Liver (tissue), 8 donors: ENCODE measurements at regions not wholly inside any gene's neighbourhood (a gene's known extent, or its start where the extent isn't known, plus 50 kb on each side); places are given as distances from the start of the nearest gene placed in this dataset.

Experiments
- DNase-seq: peaks from one replicate; pipeline ENCODE4 v3.0.0-alpha.2; 2017; ENCODE audit warnings: low spot score
- H3K27ac ChIP-seq, 2 donors: one replicate each; pipeline ENCODE4 v1.7.0; 2013; ENCODE audit warnings: inconsistent platforms in 2 of 2, low read length in 2 of 2, control low read depth in 1 of 2, low read depth in 1 of 2, mild to moderate bottlenecking in 1 of 2
- H3K27me3 ChIP-seq, 4 donors: one replicate each; pipeline versions ENCODE4 v1.6.1 to v1.7.0; 2013; ENCODE audit warnings: low read length in 3 of 4, inconsistent platforms in 1 of 4, mild to moderate bottlenecking in 1 of 4, moderate library complexity in 1 of 4; ENCODE audit not compliant: control insufficient read depth in 4 of 4, insufficient read depth in 4 of 4
- H3K36me3 ChIP-seq, 4 donors: one replicate each; pipeline versions ENCODE4 v1.6.1 to v1.7.0; 2013; ENCODE audit warnings: low read length in 3 of 4, mild to moderate bottlenecking in 3 of 4, low read depth in 1 of 4, moderate library complexity in 1 of 4; ENCODE audit not compliant: control insufficient read depth in 4 of 4, insufficient read depth in 3 of 4
- H3K4me1 ChIP-seq, 4 donors: one replicate each; pipeline versions ENCODE4 v1.6.1 to v1.7.0; 2013; ENCODE audit warnings: low read length in 3 of 4, mild to moderate bottlenecking in 3 of 4, moderate library complexity in 1 of 4; ENCODE audit not compliant: control insufficient read depth in 4 of 4, insufficient read depth in 4 of 4
- H3K4me3 ChIP-seq, 3 donors: one replicate each; pipeline versions ENCODE4 v1.6.1 to v1.7.0; 2013; ENCODE audit warnings: low read length in 3 of 3, control low read depth in 1 of 3, low read depth in 1 of 3, mild to moderate bottlenecking in 1 of 3
- H3K9ac ChIP-seq, 2 donors: one replicate each; pipeline ENCODE4 v1.7.0; 2013; ENCODE audit warnings: low read length in 2 of 2, mild to moderate bottlenecking in 2 of 2, moderate library complexity in 2 of 2, control low read depth in 1 of 2, low read depth in 1 of 2
- H3K9me3 ChIP-seq, 4 donors: one replicate each; pipeline versions ENCODE4 v1.6.1 to v1.7.0; 2013; ENCODE audit warnings: low read length in 3 of 4; ENCODE audit not compliant: control insufficient read depth in 4 of 4
- EGR1 ChIP-seq, 2 donors: IDR thresholded peaks; 2 replicates each; pipeline ENCODE4 v1.6.1; 2016 to 2018; ENCODE audit warnings: antibody characterized with exemption in 2 of 2, low read depth in 2 of 2
- FOXA1 ChIP-seq: IDR thresholded peaks from 2 replicates; pipeline ENCODE4 v1.6.1; 2016; ENCODE audit warnings: antibody characterized with exemption
- FOXA2 ChIP-seq: IDR thresholded peaks from 2 replicates; pipeline ENCODE4 v1.6.1; 2016; ENCODE audit warnings: antibody characterized with exemption
- GABPA ChIP-seq, 2 donors: IDR thresholded peaks in 1 of 2; conservative IDR thresholded peaks in 1 of 2; 2 replicates each; pipeline ENCODE4 v1.6.1; 2016; ENCODE audit warnings: antibody characterized with exemption in 2 of 2, mild to moderate bottlenecking in 1 of 2, moderate library complexity in 1 of 2
- HNF4A ChIP-seq, 2 donors: conservative IDR thresholded peaks; 2 replicates each; pipeline ENCODE4 v1.6.1; 2016; ENCODE audit warnings: antibody characterized with exemption in 2 of 2, mild to moderate bottlenecking in 2 of 2
- HNF4G ChIP-seq: IDR thresholded peaks from 2 replicates; pipeline ENCODE4 v1.6.1; 2016; ENCODE audit warnings: antibody characterized with exemption
- JUND ChIP-seq, 2 donors: IDR thresholded peaks; 2 replicates each; pipeline ENCODE4 v1.6.1; 2016; ENCODE audit warnings: antibody characterized with exemption in 2 of 2
- NR2F2 ChIP-seq: IDR thresholded peaks from 2 replicates; pipeline ENCODE4 v1.6.1; 2016; ENCODE audit warnings: antibody characterized with exemption
- RAD21 ChIP-seq, 2 donors: IDR thresholded peaks; 2 replicates each; pipeline ENCODE4 v1.6.1; 2016; ENCODE audit warnings: antibody characterized with exemption in 2 of 2, mild to moderate bottlenecking in 2 of 2
- RXRA ChIP-seq, 2 donors: IDR thresholded peaks; 2 replicates each; pipeline ENCODE4 v1.6.1; 2017 to 2018; ENCODE audit warnings: antibody characterized with exemption in 2 of 2, mild to moderate bottlenecking in 1 of 2
- SP1 ChIP-seq: IDR thresholded peaks from 2 replicates; pipeline ENCODE4 v1.6.1; 2018; ENCODE audit warnings: antibody characterized with exemption, mild to moderate bottlenecking
- TAF1 ChIP-seq: conservative IDR thresholded peaks from 2 replicates; pipeline ENCODE4 v1.6.1; 2016; ENCODE audit warnings: antibody characterized with exemption, mild to moderate bottlenecking
- YY1 ChIP-seq: IDR thresholded peaks from 2 replicates; pipeline ENCODE4 v1.6.1; 2016; ENCODE audit warnings: antibody characterized with exemption, mild to moderate bottlenecking
- WGBS: extraction: QIAGEN DNeasy Blood & Tissue Kit; methylation state at CpG from one replicate; pipeline ENCODE4 v1.1.7; 2013; 5-methylcytosine and 5-hydroxymethylcytosine counted together
- TF ChIP-seq, protein P1 (sequence below): IDR thresholded peaks from 2 replicates; pipeline ENCODE4 v1.6.1; 2016; ENCODE audit warnings: antibody characterized with exemption
- TF ChIP-seq, protein P2 (sequence below): IDR thresholded peaks from 2 replicates; pipeline ENCODE4 v1.6.1; 2016; ENCODE audit warnings: antibody characterized with exemption, mild to moderate bottlenecking
- TF ChIP-seq, protein P3 (sequence below): IDR thresholded peaks from 2 replicates; pipeline ENCODE4 v1.6.1; 2016; ENCODE audit warnings: antibody characterized with exemption
- TF ChIP-seq, protein P4 (sequence below): fragments of 150-350 bp; IDR thresholded peaks from 2 replicates; pipeline ENCODE4 v1.5.1; 2017; ENCODE audit warnings: improper control_type of control experiment, low read depth, low read length; ENCODE audit not compliant: missing input control
- TF ChIP-seq, protein P5 (sequence below): IDR thresholded peaks from 2 replicates; pipeline ENCODE4 v1.6.1; 2016; ENCODE audit warnings: antibody characterized with exemption
- donor health status: healthy.
- donor health status: healthy.
- donor health status: healthy.
- donor health status: healthy.
- donor health status: healthy.

DNA sequence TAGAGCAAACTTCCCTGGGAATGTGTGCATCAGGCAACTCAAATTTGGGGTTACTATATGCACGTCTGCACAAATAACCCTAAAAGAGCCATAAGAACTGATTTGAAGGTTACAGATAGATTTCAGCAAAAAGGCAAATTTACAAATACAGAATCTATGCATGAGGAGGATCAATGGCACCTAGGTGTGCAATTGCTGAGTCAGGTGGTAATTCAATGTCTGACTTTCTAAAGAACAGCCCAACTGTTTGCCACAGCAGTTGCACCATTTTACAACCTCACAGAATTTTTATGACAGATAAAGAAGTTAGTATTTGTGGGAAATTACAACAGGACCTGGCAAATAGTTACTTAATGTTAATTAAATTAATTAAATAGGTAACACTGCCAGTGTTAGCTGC is 405.5 kb downstream of the TMEM114 start:
- DNase-seq, result no peak
- H3K4me1 ChIP-seq, result no peaks in the 10 kb centered on the region
- WGBS, result 68% methylated on average over 1 of the region's 1 CpG
- no peaks in the 10 kb centered on the region for H3K27me3 ChIP-seq
- H3K9ac ChIP-seq, result no peak overlapping the region
- TF ChIP-seq JUND (IDR thresholded peaks at IDR 0.05) (no peak), GABPA (IDR thresholded peaks at IDR 0.05 in 1 of 2, conservative IDR thresholded peaks at IDR 0.05 in 1 of 2) (no peak), YY1 (no peak), HNF4A (conservative IDR thresholded peaks at IDR 0.05) (no peak), FOXA1 (no peak), TAF1 (no peak), EGR1 (IDR thresholded peaks at IDR 0.05; ENCODE audit: low read depth in 2 of 2) (no peak), HNF4G (no peak), SP1 (no peak), RXRA (IDR thresholded peaks at IDR 0.05) (no peak), NR2F2 (no peak), FOXA2 (no peak), RAD21 (IDR thresholded peaks at IDR 0.05) (no peak)
- TF ChIP-seq, protein P1, sequence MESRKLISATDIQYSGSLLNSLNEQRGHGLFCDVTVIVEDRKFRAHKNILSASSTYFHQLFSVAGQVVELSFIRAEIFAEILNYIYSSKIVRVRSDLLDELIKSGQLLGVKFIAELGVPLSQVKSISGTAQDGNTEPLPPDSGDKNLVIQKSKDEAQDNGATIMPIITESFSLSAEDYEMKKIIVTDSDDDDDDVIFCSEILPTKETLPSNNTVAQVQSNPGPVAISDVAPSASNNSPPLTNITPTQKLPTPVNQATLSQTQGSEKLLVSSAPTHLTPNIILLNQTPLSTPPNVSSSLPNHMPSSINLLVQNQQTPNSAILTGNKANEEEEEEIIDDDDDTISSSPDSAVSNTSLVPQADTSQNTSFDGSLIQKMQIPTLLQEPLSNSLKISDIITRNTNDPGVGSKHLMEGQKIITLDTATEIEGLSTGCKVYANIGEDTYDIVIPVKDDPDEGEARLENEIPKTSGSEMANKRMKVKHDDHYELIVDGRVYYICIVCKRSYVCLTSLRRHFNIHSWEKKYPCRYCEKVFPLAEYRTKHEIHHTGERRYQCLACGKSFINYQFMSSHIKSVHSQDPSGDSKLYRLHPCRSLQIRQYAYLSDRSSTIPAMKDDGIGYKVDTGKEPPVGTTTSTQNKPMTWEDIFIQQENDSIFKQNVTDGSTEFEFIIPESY, result no peak
- TF ChIP-seq, protein P2, sequence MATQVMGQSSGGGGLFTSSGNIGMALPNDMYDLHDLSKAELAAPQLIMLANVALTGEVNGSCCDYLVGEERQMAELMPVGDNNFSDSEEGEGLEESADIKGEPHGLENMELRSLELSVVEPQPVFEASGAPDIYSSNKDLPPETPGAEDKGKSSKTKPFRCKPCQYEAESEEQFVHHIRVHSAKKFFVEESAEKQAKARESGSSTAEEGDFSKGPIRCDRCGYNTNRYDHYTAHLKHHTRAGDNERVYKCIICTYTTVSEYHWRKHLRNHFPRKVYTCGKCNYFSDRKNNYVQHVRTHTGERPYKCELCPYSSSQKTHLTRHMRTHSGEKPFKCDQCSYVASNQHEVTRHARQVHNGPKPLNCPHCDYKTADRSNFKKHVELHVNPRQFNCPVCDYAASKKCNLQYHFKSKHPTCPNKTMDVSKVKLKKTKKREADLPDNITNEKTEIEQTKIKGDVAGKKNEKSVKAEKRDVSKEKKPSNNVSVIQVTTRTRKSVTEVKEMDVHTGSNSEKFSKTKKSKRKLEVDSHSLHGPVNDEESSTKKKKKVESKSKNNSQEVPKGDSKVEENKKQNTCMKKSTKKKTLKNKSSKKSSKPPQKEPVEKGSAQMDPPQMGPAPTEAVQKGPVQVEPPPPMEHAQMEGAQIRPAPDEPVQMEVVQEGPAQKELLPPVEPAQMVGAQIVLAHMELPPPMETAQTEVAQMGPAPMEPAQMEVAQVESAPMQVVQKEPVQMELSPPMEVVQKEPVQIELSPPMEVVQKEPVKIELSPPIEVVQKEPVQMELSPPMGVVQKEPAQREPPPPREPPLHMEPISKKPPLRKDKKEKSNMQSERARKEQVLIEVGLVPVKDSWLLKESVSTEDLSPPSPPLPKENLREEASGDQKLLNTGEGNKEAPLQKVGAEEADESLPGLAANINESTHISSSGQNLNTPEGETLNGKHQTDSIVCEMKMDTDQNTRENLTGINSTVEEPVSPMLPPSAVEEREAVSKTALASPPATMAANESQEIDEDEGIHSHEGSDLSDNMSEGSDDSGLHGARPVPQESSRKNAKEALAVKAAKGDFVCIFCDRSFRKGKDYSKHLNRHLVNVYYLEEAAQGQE, result no peak
- TF ChIP-seq, protein P3, sequence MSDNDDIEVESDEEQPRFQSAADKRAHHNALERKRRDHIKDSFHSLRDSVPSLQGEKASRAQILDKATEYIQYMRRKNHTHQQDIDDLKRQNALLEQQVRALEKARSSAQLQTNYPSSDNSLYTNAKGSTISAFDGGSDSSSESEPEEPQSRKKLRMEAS, result no peak
- TF ChIP-seq, protein P4, sequence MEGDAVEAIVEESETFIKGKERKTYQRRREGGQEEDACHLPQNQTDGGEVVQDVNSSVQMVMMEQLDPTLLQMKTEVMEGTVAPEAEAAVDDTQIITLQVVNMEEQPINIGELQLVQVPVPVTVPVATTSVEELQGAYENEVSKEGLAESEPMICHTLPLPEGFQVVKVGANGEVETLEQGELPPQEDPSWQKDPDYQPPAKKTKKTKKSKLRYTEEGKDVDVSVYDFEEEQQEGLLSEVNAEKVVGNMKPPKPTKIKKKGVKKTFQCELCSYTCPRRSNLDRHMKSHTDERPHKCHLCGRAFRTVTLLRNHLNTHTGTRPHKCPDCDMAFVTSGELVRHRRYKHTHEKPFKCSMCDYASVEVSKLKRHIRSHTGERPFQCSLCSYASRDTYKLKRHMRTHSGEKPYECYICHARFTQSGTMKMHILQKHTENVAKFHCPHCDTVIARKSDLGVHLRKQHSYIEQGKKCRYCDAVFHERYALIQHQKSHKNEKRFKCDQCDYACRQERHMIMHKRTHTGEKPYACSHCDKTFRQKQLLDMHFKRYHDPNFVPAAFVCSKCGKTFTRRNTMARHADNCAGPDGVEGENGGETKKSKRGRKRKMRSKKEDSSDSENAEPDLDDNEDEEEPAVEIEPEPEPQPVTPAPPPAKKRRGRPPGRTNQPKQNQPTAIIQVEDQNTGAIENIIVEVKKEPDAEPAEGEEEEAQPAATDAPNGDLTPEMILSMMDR, result no peak
- TF ChIP-seq, protein P5, sequence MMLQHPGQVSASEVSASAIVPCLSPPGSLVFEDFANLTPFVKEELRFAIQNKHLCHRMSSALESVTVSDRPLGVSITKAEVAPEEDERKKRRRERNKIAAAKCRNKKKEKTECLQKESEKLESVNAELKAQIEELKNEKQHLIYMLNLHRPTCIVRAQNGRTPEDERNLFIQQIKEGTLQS, result no peak
- no peak overlapping the region for H3K4me3 ChIP-seq
- H3K27ac ChIP-seq, result no peak overlapping the region
- H3K9me3 ChIP-seq, result peaks cover 0 to 2% (median 0%) of the 10 kb centered on the region in 4 donors
- H3K36me3 ChIP-seq, result no peaks in the 10 kb centered on the region
